ENCODE measurements at regions not wholly inside any gene's neighbourhood (a gene's known extent, or its start where the extent isn't known, plus 50 kb on each side); places are given as distances from the start of the nearest gene placed in this dataset.

GRCh38 chr3:106913966-106914365 is 463.3 kb upstream of the CCDC54 start:
- 90% methylated on average over 4 of the region's 4 CpGs for WGBS (ENCODE audit: low lambda C conversion rate)
- Histone ChIP-seq H2AFZ (ENCODE audit: low read depth) (no peak overlapping the region), H3K9me2 (0 out of 2 replicates have a peak, but pooled peaks cover 3% of the 10 kb centered on the region), H3F3A (replicated peaks; ENCODE audit: insufficient read depth) (no peaks in the 10 kb centered on the region), H3K4me1 (ENCODE audit: control insufficient read depth in 1 of 2, insufficient read depth in 2 of 2, low read depth in 1 of 2, low read length in 1 of 2) (no peaks in the 10 kb centered on the region; a peak in 1 of 4 replicates), H3K36me3 (replicated peaks in 1 of 2; ENCODE audit: control insufficient read depth in 1 of 2, insufficient read depth in 2 of 2, low read length in 1 of 2) (no peaks in the 10 kb centered on the region), H3K79me2 (ENCODE audit: insufficient read depth) (no peaks in the 10 kb centered on the region), H3K9me3 (no peaks in the 10 kb centered on the region), H3K27me3 (ENCODE audit: insufficient read depth) (no peaks in the 10 kb centered on the region), H3K27ac (ENCODE audit: low read depth in 2 of 2, low read length in 1 of 2) (no peak overlapping the region), H3K9ac (no peak overlapping the region), H3K4me2 (no peak overlapping the region), H3K4me3 (ENCODE audit: low read depth in 2 of 2, low read length in 1 of 2) (no peak overlapping the region), H4K20me1 (ENCODE audit: insufficient read depth) (no peaks in the 10 kb centered on the region)
- ChIA-PET CTCF (no interaction called here), POLR2A (no interaction called here)
- DNase-seq = no peak
- no peak for TF ChIP-seq USF2 (IDR thresholded peaks at IDR 0.05; ENCODE audit: borderline replicate concordance, low read depth, low read length)
- TF ChIP-seq FOSL2 (IDR thresholded peaks at IDR 0.05; ENCODE audit: borderline replicate concordance, low read depth) = no peak
- TF ChIP-seq MEF2A (IDR thresholded peaks at IDR 0.05; ENCODE audit: borderline replicate concordance, low read depth) = no peak
- no peak for TF ChIP-seq RAD21 (IDR thresholded peaks at IDR 0.05; ENCODE audit: low read length)
- no peak for TF ChIP-seq FOXJ3 (CRISPR knock-in tag; IDR thresholded peaks at IDR 0.05)
- TF ChIP-seq GATA2 (CRISPR knock-in tag; IDR thresholded peaks at IDR 0.05) = no peak
- no peak for TF ChIP-seq NRF1 (IDR thresholded peaks at IDR 0.05; ENCODE audit: low read depth, low read length)
- no peak for TF ChIP-seq NFIC (IDR thresholded peaks at IDR 0.05; ENCODE audit: borderline replicate concordance)
- TF ChIP-seq MXI1 (IDR thresholded peaks at IDR 0.05; ENCODE audit: low read depth, low read length) = no peak
- TF ChIP-seq USF1 (IDR thresholded peaks at IDR 0.05; ENCODE audit: borderline replicate concordance, low read depth) = no peak
- TF ChIP-seq YY1 (IDR thresholded peaks at IDR 0.05; ENCODE audit: low read depth) = no peak
- TF ChIP-seq RXRA (IDR thresholded peaks at IDR 0.05; ENCODE audit: borderline replicate concordance, low read depth) = no peak
- TF ChIP-seq POLR2AphosphoS5 (IDR thresholded peaks at IDR 0.05; ENCODE audit: low read depth, low read length) = no peak
- TF ChIP-seq TEAD4 (IDR thresholded peaks at IDR 0.05; ENCODE audit: borderline replicate concordance, insufficient read depth) = no peak
- TF ChIP-seq MAX (IDR thresholded peaks at IDR 0.05; ENCODE audit: low read depth) = no peak
- TF ChIP-seq ELF1 (IDR thresholded peaks at IDR 0.05) = no peak
- no peak for TF ChIP-seq GABPA (IDR thresholded peaks at IDR 0.05; ENCODE audit: low read depth)
- no peak for TF ChIP-seq SIN3A (IDR thresholded peaks at IDR 0.05; ENCODE audit: borderline replicate concordance, low read depth, low read length)
- TF ChIP-seq PBX3 (IDR thresholded peaks at IDR 0.05) = no peak

Data from SK-N-SH (cell line).